ENCODE measurements at regions not wholly inside any gene's neighbourhood (a gene's known extent, or its start where the extent isn't known, plus 50 kb on each side); places are given as distances from the start of the nearest gene placed in this dataset.

GRCh38 chr17:45577571-45578279, 87.2 kb upstream of the PLEKHM1 start:
- TF ChIP-seq CTCF (IDR thresholded peaks at IDR 0.05) = no peak
- no peak for TF ChIP-seq POLR2A (IDR thresholded peaks at IDR 0.05)

All from testis (tissue), 2 donors.